Type B pancreatic cell (in vitro differentiated cells): ENCODE measurements at regions not wholly inside any gene's neighbourhood (a gene's known extent, or its start where the extent isn't known, plus 50 kb on each side); places are given as distances from the start of the nearest gene placed in this dataset.

ENCODE experiments used
- DNase-seq: peaks from one replicate; pipeline ENCODE4 v3.0.0; 2021; ENCODE audit warnings: mixed read lengths; ENCODE audit not compliant: unreplicated experiment; ENCODE audit errors: extremely low spot score
- H3K27ac Mint-ChIP-seq: 2 replicates; pipeline ENCODE4 v1.8.0; 2021; ENCODE audit warnings: mild to moderate bottlenecking, mixed read lengths
- H3K27me3 Mint-ChIP-seq: 2 replicates; pipeline ENCODE4 v1.8.0; 2021; ENCODE audit warnings: mixed read lengths
- H3K36me3 Mint-ChIP-seq: 2 replicates; pipeline ENCODE4 v1.8.0; 2021; ENCODE audit warnings: mixed read lengths
- H3K4me1 Mint-ChIP-seq: one replicate; pipeline ENCODE4 v1.8.0; 2021; ENCODE audit warnings: mixed read lengths; ENCODE audit not compliant: unreplicated experiment
- H3K4me3 Mint-ChIP-seq: 2 replicates; pipeline ENCODE4 v1.8.0; 2021; ENCODE audit warnings: mild to moderate bottlenecking, mixed read lengths
- H3K9me3 Mint-ChIP-seq: 2 replicates; pipeline ENCODE4 v1.8.0; 2021; ENCODE audit warnings: mixed read lengths
- TF ChIP-seq, protein P1 (sequence below): fragments of 200-600 bp; sonication (generic); conservative IDR thresholded peaks from 2 replicates; pipeline ENCODE4 v1.5.0; 2021; ENCODE audit warnings: antibody characterized with exemption, mild to moderate bottlenecking

DNA sequence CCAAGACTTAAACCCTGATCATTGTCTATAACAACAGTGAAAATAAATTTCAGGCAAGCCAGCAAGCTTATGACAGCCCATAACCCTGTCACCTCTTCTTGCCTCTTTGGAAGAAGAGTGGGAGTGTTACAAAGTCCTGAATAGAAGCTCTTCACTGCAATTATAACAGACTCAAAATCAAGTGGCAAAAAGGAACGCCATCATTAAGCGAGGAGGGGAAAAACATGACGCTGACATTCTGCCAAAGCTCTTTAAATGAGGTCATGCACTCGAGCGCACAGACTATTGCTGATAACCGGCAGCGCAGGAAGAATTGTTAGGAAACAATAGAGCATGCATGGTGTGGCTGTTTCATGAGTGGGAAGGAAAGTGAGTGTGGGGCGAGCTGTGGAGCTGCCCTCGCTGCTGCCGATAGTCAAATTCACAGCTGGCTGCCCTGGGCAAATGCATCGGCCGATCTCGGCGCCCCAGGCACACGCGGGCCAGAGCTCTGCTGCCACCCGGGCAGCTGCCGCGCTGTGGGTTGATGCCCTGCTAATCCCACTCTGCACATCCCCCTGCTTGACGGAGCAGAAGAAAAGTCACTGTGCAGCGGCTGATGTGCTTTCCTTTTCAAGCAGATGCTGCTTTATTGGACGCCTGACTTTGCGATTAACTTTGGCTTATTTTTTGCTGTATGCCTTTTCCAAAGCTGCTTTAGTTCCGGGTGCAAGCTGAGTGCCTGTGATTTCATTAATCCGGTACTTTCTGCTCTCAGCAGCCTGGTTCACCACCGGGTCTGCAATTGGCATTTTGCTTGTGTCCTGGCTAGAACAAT, 102.4 kb upstream of the ST6GALNAC5 start:
- peaks cover 9% of the 10 kb centered on the region for H3K27me3 Mint-ChIP-seq
- no peak for DNase-seq
- H3K36me3 Mint-ChIP-seq, result no peaks in the 10 kb centered on the region
- no peaks in the 10 kb centered on the region for H3K4me1 Mint-ChIP-seq
- TF ChIP-seq, protein P1, sequence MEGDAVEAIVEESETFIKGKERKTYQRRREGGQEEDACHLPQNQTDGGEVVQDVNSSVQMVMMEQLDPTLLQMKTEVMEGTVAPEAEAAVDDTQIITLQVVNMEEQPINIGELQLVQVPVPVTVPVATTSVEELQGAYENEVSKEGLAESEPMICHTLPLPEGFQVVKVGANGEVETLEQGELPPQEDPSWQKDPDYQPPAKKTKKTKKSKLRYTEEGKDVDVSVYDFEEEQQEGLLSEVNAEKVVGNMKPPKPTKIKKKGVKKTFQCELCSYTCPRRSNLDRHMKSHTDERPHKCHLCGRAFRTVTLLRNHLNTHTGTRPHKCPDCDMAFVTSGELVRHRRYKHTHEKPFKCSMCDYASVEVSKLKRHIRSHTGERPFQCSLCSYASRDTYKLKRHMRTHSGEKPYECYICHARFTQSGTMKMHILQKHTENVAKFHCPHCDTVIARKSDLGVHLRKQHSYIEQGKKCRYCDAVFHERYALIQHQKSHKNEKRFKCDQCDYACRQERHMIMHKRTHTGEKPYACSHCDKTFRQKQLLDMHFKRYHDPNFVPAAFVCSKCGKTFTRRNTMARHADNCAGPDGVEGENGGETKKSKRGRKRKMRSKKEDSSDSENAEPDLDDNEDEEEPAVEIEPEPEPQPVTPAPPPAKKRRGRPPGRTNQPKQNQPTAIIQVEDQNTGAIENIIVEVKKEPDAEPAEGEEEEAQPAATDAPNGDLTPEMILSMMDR, result no peak
- H3K4me3 Mint-ChIP-seq, result no peak overlapping the region
- H3K9me3 Mint-ChIP-seq, result no peaks in the 10 kb centered on the region
- no peak overlapping the region for H3K27ac Mint-ChIP-seq

DNA sequence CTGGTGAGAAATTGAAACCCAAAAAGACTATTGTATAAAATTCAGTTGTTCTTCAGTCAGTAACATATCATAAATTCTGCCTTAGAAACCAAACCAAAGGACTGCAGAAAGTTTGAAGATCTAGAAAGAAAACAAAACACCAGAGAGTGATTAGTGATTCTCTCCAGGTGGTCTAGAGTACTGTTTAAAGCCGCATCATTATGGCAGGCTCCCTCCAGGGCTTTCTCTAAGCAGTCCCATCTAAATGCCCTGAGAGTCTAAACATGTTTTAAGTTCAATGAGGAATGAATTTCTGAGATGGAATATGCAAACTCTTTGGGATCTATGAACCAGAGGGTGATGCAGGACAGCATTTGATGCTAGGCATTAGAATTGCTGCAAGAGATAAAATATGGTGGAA, 100.9 kb upstream of the ST6GALNAC5 start:
- no peak for DNase-seq
- no peaks in the 10 kb centered on the region for H3K4me1 Mint-ChIP-seq
- TF ChIP-seq, protein P1, result no peak
- H3K27ac Mint-ChIP-seq, result no peak overlapping the region
- H3K36me3 Mint-ChIP-seq, result no peaks in the 10 kb centered on the region
- no peak overlapping the region for H3K4me3 Mint-ChIP-seq
- no peaks in the 10 kb centered on the region for H3K9me3 Mint-ChIP-seq
- H3K27me3 Mint-ChIP-seq, result peaks cover 9% of the 10 kb centered on the region

DNA sequence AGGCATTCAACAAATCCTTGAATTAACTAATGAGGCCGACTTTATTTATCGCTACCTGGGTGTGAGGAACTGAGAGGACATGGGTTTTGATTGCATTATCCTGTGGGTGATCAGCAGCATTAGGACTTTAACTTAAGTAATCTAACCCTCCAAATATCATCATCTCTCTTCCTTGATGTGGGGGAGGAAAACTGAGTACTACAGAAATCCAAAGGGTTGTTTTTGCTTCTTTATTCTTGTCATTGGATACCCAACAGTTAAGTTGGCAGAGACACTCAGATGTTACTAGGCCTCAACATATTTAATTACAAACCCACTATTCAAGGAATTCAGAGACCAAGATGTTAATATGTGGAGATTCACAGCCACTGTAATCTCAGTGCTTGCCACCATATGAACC, 97.4 kb upstream of the ST6GALNAC5 start:
- peaks cover 9% of the 10 kb centered on the region for H3K27me3 Mint-ChIP-seq
- no peak for DNase-seq
- no peak overlapping the region for H3K27ac Mint-ChIP-seq
- H3K4me1 Mint-ChIP-seq, result no peaks in the 10 kb centered on the region
- TF ChIP-seq, protein P1, result no peak
- H3K36me3 Mint-ChIP-seq, result no peaks in the 10 kb centered on the region
- H3K9me3 Mint-ChIP-seq, result no peaks in the 10 kb centered on the region
- no peak overlapping the region for H3K4me3 Mint-ChIP-seq

DNA sequence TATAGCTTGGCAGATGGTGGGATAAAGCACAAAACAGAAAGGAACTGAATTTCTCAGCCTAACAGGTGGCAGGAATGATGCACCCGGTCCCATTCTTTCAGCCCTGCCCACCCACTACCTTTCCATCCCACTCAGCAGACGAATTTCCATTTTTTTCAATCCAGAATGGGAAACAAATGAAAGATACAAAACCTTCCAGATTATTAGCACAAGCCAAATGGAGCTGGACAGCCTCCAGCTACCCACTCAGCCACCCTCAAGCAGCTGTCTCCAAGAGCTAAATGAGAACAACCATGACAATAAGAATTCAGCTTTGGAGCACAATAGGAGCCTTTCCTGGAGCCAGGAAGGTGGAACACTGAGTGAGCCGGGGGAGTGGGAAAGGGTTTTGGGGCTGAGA, 96.3 kb upstream of the ST6GALNAC5 start:
- Mint-ChIP-seq H3K9me3 (no peaks in the 10 kb centered on the region), H3K4me3 (no peak overlapping the region), H3K27ac (no peak overlapping the region), H3K27me3 (peaks cover 5% of the 10 kb centered on the region), H3K36me3 (no peaks in the 10 kb centered on the region), H3K4me1 (no peaks in the 10 kb centered on the region)
- DNase-seq, result no peak
- TF ChIP-seq, protein P1, result no peak

DNA sequence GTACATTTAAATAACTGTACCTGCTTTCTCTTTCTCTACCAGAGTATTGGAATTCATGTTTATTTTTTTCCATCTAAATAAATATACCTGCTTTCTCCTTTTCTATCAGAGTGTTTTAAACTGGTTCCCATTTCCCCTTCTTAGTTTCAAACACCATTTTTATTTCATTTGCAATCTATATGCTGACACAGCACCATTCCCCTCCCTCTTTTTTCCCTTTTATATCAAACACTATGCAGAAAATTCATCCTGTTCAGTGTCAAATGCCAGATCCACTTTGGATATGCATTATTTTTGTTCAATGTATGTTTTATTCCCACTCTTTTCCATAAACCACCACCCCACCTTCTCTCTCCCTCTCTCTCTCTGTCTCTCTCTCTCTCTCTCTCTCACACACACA, 85.8 kb upstream of the ST6GALNAC5 start:
- H3K4me3 Mint-ChIP-seq, result no peak overlapping the region
- no peaks in the 10 kb centered on the region for H3K4me1 Mint-ChIP-seq
- no peak for DNase-seq
- H3K9me3 Mint-ChIP-seq, result no peaks in the 10 kb centered on the region
- no peaks in the 10 kb centered on the region for H3K27me3 Mint-ChIP-seq
- TF ChIP-seq, protein P1, result no peak
- H3K27ac Mint-ChIP-seq, result no peak overlapping the region
- no peaks in the 10 kb centered on the region for H3K36me3 Mint-ChIP-seq
